Sigmoid colon (tissue), 6 donors: ENCODE measurements at regions not wholly inside any gene's neighbourhood (a gene's known extent, or its start where the extent isn't known, plus 50 kb on each side); places are given as distances from the start of the nearest gene placed in this dataset.

ENCODE experiments used
- DNase-seq: peaks from one replicate; pipeline ENCODE4 v3.0.0-alpha.2; 2019
- H3K27ac ChIP-seq, 4 donors: fragments of 200-600 bp; sonication (generic); one replicate each; pipeline ENCODE4 v1.5.1; 2016 to 2019; ENCODE audit warnings: mild to moderate bottlenecking in 1 of 4
- H3K27me3 ChIP-seq, 3 donors: fragments of 200-600 bp; sonication (generic); one replicate each; pipeline ENCODE4 v1.5.1; 2019; ENCODE audit warnings: mild to moderate bottlenecking in 1 of 3
- H3K36me3 ChIP-seq, 4 donors: fragments of 200-600 bp; sonication (generic); one replicate each; pipeline ENCODE4 v1.5.1; 2016 to 2019
- H3K4me1 ChIP-seq, 4 donors: fragments of 200-600 bp; sonication (generic); one replicate each; pipeline ENCODE4 v1.5.1; 2017 to 2019
- H3K4me3 ChIP-seq, 4 donors: fragments of 200-600 bp; sonication (generic); one replicate each; pipeline ENCODE4 v1.5.1; 2017 to 2019; ENCODE audit warnings: mild to moderate bottlenecking in 2 of 4, moderate library complexity in 1 of 4
- H3K9me3 ChIP-seq, 4 donors: fragments of 200-600 bp in 3 of 4; sonication (generic) in 3 of 4; one replicate each; pipeline versions ENCODE4 v1.5.1 to v1.6.1; 2013 to 2019
- CTCF ChIP-seq, 4 experiments: fragments of 450-650 bp in 3 of 4; fragments of 200-600 bp in 1 of 4; IDR thresholded peaks; one replicate each; pipeline ENCODE4 v1.5.1; 2016 to 2019; ENCODE audit warnings: antibody characterized with exemption in 4 of 4, mild to moderate bottlenecking in 3 of 4, moderate library complexity in 2 of 4
- EP300 ChIP-seq, 4 donors: sonication (generic); formaldehyde crosslinking; IDR thresholded peaks; one replicate each; pipeline ENCODE4 v1.6.1; 2017; ENCODE audit warnings: antibody characterized with exemption in 4 of 4
- POLR2A ChIP-seq, 2 donors: fragments of 450-650 bp; IDR thresholded peaks; one replicate each; pipeline ENCODE4 v1.6.1; 2016; ENCODE audit warnings: antibody characterized with exemption in 2 of 2, mild to moderate bottlenecking in 2 of 2, moderate library complexity in 2 of 2
- POLR2AphosphoS5 ChIP-seq, 4 donors: sonication (generic); formaldehyde crosslinking; IDR thresholded peaks; one replicate each; pipeline ENCODE4 v1.6.1; 2017; ENCODE audit warnings: antibody characterized with exemption in 4 of 4
- WGBS, 2 donors: extraction: QIAGEN DNeasy Blood & Tissue Kit; methylation state at CpG; one replicate each; pipeline ENCODE4 v1.1.7; 2013; 5-methylcytosine and 5-hydroxymethylcytosine counted together
- intact Hi-C: fragments of 100-400 bp; cut with DNase I; formaldehyde crosslinking; loops from one replicate; pipeline ENCODE4 v1.15.1; 2023
- donor health status: healthy with polysubstance abuse.
- donor health status: healthy.

- peak; percentile 30 for DNase-seq
- H3K36me3 ChIP-seq: no peaks in the 10 kb centered on the region
- H3K27me3 ChIP-seq: peaks cover 0 to 28% (median 5%) of the 10 kb centered on the region in 3 donors
- no peaks in the 10 kb centered on the region for H3K4me1 ChIP-seq
- no peaks in the 10 kb centered on the region for H3K9me3 ChIP-seq
- TF ChIP-seq POLR2AphosphoS5 (IDR thresholded peaks at IDR 0.05): no peak
- no peak for TF ChIP-seq POLR2A (IDR thresholded peaks at IDR 0.05)
- no peak for TF ChIP-seq CTCF (IDR thresholded peaks at IDR 0.05)
- TF ChIP-seq EP300 (IDR thresholded peaks at IDR 0.05): no peak
- intact Hi-C loops: no loop called here
- no peak overlapping the region for H3K27ac ChIP-seq
- WGBS, 2 donors: 54 to 74% methylated on average over 12 of the region's 12 CpGs
- no peak overlapping the region for H3K4me3 ChIP-seq
Measured at GRCh38 chr1:29502911-29503840, 266.9 kb downstream of the PTPRU start.

- H3K9me3 ChIP-seq: no peaks in the 10 kb centered on the region
- DNase-seq: peak; percentile 15
- H3K27me3 ChIP-seq: peaks cover 0 to 33% (median 8%) of the 10 kb centered on the region in 3 donors
- intact Hi-C loops: no loop called here
- no peaks in the 10 kb centered on the region for H3K4me1 ChIP-seq
- 80 to 89% methylated on average over 3 of the region's 3 CpGs for WGBS, 2 donors
- H3K4me3 ChIP-seq: no peak overlapping the region
- H3K27ac ChIP-seq: no peak overlapping the region
- no peak for TF ChIP-seq EP300 (IDR thresholded peaks at IDR 0.05)
- H3K36me3 ChIP-seq: no peaks in the 10 kb centered on the region
Measured at GRCh38 chr1:29502225-29502910, 266.0 kb downstream of the PTPRU start.

- H3K9me3 ChIP-seq: peaks cover 0 to 6% (median 2%) of the 10 kb centered on the region in 4 donors
- DNase-seq: no peak
- TF ChIP-seq POLR2AphosphoS5 (IDR thresholded peaks at IDR 0.05) (no peak), CTCF (IDR thresholded peaks at IDR 0.05) (no peak), POLR2A (IDR thresholded peaks at IDR 0.05) (no peak), EP300 (IDR thresholded peaks at IDR 0.05) (no peak)
- H3K27me3 ChIP-seq: peaks cover 0 to 24% (median 8%) of the 10 kb centered on the region in 3 donors
- intact Hi-C loops: no loop called here
- 44 to 56% methylated on average over 8 of the region's 8 CpGs for WGBS, 2 donors
- no peak overlapping the region for H3K27ac ChIP-seq
- H3K4me1 ChIP-seq: no peaks in the 10 kb centered on the region
- no peak overlapping the region for H3K4me3 ChIP-seq
- no peaks in the 10 kb centered on the region for H3K36me3 ChIP-seq
Measured at GRCh38 chr1:29501227-29501976, 265.1 kb downstream of the PTPRU start.

- Histone ChIP-seq H3K4me1 (no peaks in the 10 kb centered on the region), H3K9me3 (peaks cover 3 to 7% (median 7%) of the 10 kb centered on the region in 4 donors), H3K27me3 (peaks cover 0 to 19% (median 8%) of the 10 kb centered on the region in 3 donors), H3K36me3 (no peaks in the 10 kb centered on the region), H3K27ac (no peak overlapping the region), H3K4me3 (no peak overlapping the region)
- intact Hi-C loops: no loop called here
- TF ChIP-seq CTCF (IDR thresholded peaks at IDR 0.05): no peak
- no peak for TF ChIP-seq POLR2AphosphoS5 (IDR thresholded peaks at IDR 0.05)
- TF ChIP-seq POLR2A (IDR thresholded peaks at IDR 0.05): no peak
- no peak for TF ChIP-seq EP300 (IDR thresholded peaks at IDR 0.05)
- WGBS, 2 donors: 85 to 87% methylated on average over 5 of the region's 5 CpGs
- peak; percentile 55 for DNase-seq
Measured at GRCh38 chr1:29500651-29501050, 264.3 kb downstream of the PTPRU start.
